HL-60 (cell line): ENCODE measurements at regions not wholly inside any gene's neighbourhood (a gene's known extent, or its start where the extent isn't known, plus 50 kb on each side); places are given as distances from the start of the nearest gene placed in this dataset.

Source experiments
- DNase-seq, 2 experiments: peaks; one replicate each; pipeline ENCODE4 v3.0.0-alpha.2; 2010 to 2020; ENCODE audit warnings: low read depth in 1 of 2, low spot score in 1 of 2
- H3K27ac ChIP-seq: fragments of 250-450 bp; sonication (Bioruptor Pico); replicated peaks from 2 replicates; pipeline ENCODE4 v1.5.1; 2020; ENCODE audit warnings: mild to moderate bottlenecking, moderate library complexity
- H3K27me3 ChIP-seq: fragments of 250-450 bp; sonication (Bioruptor Pico); 2 replicates; pipeline ENCODE4 v1.5.1; 2021; ENCODE audit warnings: mild to moderate bottlenecking, moderate library complexity; ENCODE audit not compliant: insufficient read depth, poor library complexity, severe bottlenecking
- H3K4me3 ChIP-seq: replicated peaks from 2 replicates; pipeline ENCODE4 v1.5.1; 2011; ENCODE audit warnings: mild to moderate bottlenecking, control low read depth, low read length; ENCODE audit not compliant: insufficient read depth
- CTCF ChIP-seq: IDR thresholded peaks from one replicate; pipeline ENCODE4 v1.5.1; 2011; ENCODE audit warnings: low read length, control low read depth, inconsistent platforms; ENCODE audit not compliant: insufficient read depth
- GABPA ChIP-seq: IDR thresholded peaks from 2 replicates; pipeline ENCODE4 v1.6.1; 2012; ENCODE audit warnings: low read depth
- POLR2AphosphoS5 ChIP-seq: IDR thresholded peaks from 2 replicates; pipeline ENCODE4 v1.6.1; 2012; ENCODE audit warnings: low read depth
- REST ChIP-seq: IDR thresholded peaks from 2 replicates; pipeline ENCODE4 v1.6.1; 2012; ENCODE audit warnings: low read depth; ENCODE audit not compliant: insufficient replicate concordance
- SPI1 ChIP-seq: IDR thresholded peaks from 2 replicates; pipeline ENCODE4 v1.6.1; 2012; ENCODE audit warnings: low read depth, mild to moderate bottlenecking, borderline replicate concordance

DNA sequence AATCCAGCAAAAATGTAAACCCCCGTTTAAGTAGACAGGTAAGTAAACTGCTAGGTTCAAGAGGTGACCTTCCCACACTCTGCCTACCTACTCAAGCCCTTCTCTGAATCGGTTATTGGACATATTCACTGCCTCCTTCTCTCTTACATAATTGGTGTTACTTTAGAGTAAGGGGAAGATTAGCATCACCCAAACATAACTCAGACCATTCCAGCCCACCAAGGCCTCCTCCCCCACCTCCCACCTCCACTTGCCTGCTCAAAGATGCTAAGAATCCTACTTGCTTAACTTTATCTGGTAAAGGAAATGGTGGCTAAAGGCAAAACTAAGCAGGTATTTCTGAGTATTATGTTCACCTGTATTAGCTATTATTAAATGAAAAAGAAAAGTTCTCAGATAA, 55.0 kb upstream of the DTNA start:
- H3K27ac ChIP-seq: no peak overlapping the region
- H3K27me3 ChIP-seq: peaks cover 8% of the 10 kb centered on the region
- no peak overlapping the region for H3K4me3 ChIP-seq
- TF ChIP-seq CTCF: no peak
- no peak for TF ChIP-seq REST
- TF ChIP-seq GABPA: no peak
- no peak for TF ChIP-seq POLR2AphosphoS5
- no peak for TF ChIP-seq SPI1
- DNase-seq: no peak

GRCh38 chr18:34657860-34658500, 52.1 kb upstream of the DTNA start:
- no peak overlapping the region for H3K4me3 ChIP-seq
- H3K27ac ChIP-seq: no peak overlapping the region
- H3K27me3 ChIP-seq: peaks cover 8% of the 10 kb centered on the region
- no peak for DNase-seq
- TF ChIP-seq SPI1: no peak
- no peak for TF ChIP-seq GABPA
- TF ChIP-seq POLR2AphosphoS5: no peak
- TF ChIP-seq CTCF: no peak
- TF ChIP-seq REST: no peak

DNA sequence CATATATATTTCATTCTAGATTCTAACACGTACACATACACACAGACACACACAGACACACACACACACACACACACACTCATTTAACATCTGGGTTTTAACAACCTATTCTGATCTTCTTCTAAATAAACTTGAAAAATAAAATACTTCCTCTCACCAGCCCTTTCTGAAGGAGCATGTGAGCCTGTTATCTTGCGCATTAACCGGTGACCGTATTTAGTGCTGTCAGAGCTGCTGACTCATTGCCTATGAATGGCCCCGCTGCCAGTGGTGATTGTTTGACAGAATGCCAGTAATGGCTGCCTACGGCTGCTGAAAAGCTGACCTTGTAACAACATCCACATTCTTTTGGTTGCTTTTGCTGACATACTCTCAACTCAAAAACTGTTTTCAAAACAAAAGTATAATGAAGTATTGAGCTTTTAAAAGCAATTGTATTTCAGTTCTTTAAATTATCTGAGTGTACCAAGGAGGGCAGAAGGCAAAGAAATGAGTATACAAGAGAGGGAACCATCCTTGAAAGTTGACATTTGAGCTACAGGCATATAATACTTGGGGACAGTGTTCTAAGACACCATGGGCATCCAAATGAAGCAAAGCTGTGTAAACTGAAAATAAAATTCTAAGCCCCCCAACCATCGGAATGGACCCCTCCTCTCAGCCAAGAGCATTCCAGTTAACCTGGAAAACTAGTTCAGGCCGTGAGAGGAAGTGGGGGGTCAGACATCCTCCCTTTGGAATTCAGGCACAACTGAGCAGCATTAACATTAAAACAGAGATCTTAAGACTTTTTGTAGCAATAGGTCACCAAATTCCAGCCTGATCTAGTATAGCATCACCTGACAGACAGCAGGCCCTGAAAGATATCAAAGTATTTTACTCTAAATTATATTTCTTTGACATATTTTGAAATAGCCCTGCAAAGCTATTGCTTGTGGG, 50.2 kb upstream of the DTNA start:
- no peak for TF ChIP-seq CTCF
- no peak for TF ChIP-seq POLR2AphosphoS5
- TF ChIP-seq REST: no peak
- no peak for TF ChIP-seq GABPA
- no peak for TF ChIP-seq SPI1
- DNase-seq: peak; percentile 58 to 66
- Histone ChIP-seq H3K27ac (no peak overlapping the region), H3K27me3 (peaks cover 8% of the 10 kb centered on the region), H3K4me3 (no peak overlapping the region)
